Neural progenitor cell (in vitro differentiated cells): ENCODE measurements at regions not wholly inside any gene's neighbourhood (a gene's known extent, or its start where the extent isn't known, plus 50 kb on each side); places are given as distances from the start of the nearest gene placed in this dataset.

ENCODE experiments used
- DNase-seq: peaks from one replicate; pipeline ENCODE4 v3.0.0-alpha.2; 2016; ENCODE audit warnings: low spot score
- H2AFZ ChIP-seq: fragments of 200-600 bp; sonication (generic); replicated peaks from 2 replicates; pipeline ENCODE4 v1.6.1; 2016; ENCODE audit warnings: antibody characterized with exemption
- H3F3A ChIP-seq: fragments of 200-600 bp; sonication (generic); 2 replicates; pipeline ENCODE4 v1.6.1; 2016; ENCODE audit warnings: antibody characterized with exemption, low read depth
- H3K27ac ChIP-seq: fragments of 200-600 bp; sonication (generic); 2 replicates; pipeline ENCODE4 v1.5.1; 2016; ENCODE audit warnings: mild to moderate bottlenecking
- H3K27me3 ChIP-seq: fragments of 200-600 bp; sonication (generic); 2 replicates; pipeline ENCODE4 v1.6.1; 2016; ENCODE audit warnings: mild to moderate bottlenecking, moderate library complexity
- H3K36me3 ChIP-seq: fragments of 200-600 bp; sonication (generic); 2 replicates; pipeline ENCODE4 v1.5.1; 2016
- H3K4me1 ChIP-seq: fragments of 200-600 bp; sonication (generic); 2 replicates; pipeline ENCODE4 v1.6.1; 2016; ENCODE audit warnings: mixed run types
- H3K4me2 ChIP-seq: fragments of 200-600 bp; sonication (generic); 2 replicates; pipeline ENCODE4 v1.6.1; 2016
- H3K4me3 ChIP-seq: fragments of 200-600 bp; sonication (generic); 2 replicates; pipeline ENCODE4 v1.5.1; 2016
- H3K79me2 ChIP-seq: fragments of 200-600 bp; sonication (generic); 2 replicates; pipeline ENCODE4 v1.6.1; 2016; ENCODE audit warnings: low read depth
- H3K9ac ChIP-seq: fragments of 200-600 bp; sonication (generic); 2 replicates; pipeline ENCODE4 v1.6.1; 2016
- H3K9me3 ChIP-seq: fragments of 200-600 bp; sonication (generic); 2 replicates; pipeline ENCODE4 v1.5.1; 2016; ENCODE audit warnings: low read depth
- H4K20me1 ChIP-seq: fragments of 200-600 bp; sonication (generic); 2 replicates; pipeline ENCODE4 v1.6.1; 2016; ENCODE audit warnings: low read depth
- H3K27ac Mint-ChIP-seq: 3 replicates; pipeline ENCODE4 v1.8.0; 2021; ENCODE audit warnings: mixed read lengths
- H3K27me3 Mint-ChIP-seq: 2 replicates; pipeline ENCODE4 v1.8.0; 2022; ENCODE audit warnings: low read depth, mild to moderate bottlenecking, inconsistent platforms, moderate library complexity, mixed read lengths; ENCODE audit not compliant: insufficient read depth
- H3K36me3 Mint-ChIP-seq: 3 replicates; pipeline ENCODE4 v1.8.0; 2021; ENCODE audit warnings: mixed read lengths
- H3K4me1 Mint-ChIP-seq: 3 replicates; pipeline ENCODE4 v1.8.0; 2021; ENCODE audit warnings: mixed read lengths
- H3K4me3 Mint-ChIP-seq: 3 replicates; pipeline ENCODE4 v1.8.0; 2021; ENCODE audit warnings: mild to moderate bottlenecking, moderate library complexity, mixed read lengths
- H3K9me3 Mint-ChIP-seq: 3 replicates; pipeline ENCODE4 v1.8.0; 2020; ENCODE audit warnings: mixed read lengths
- EZH2 ChIP-seq: fragments of 200-600 bp; sonication (generic); IDR thresholded peaks from 2 replicates; pipeline ENCODE4 v1.6.1; 2017; ENCODE audit warnings: antibody characterized with exemption, mild to moderate bottlenecking, moderate library complexity
- EZH2phosphoT487 ChIP-seq: fragments of 200-600 bp; sonication (generic); IDR thresholded peaks from 2 replicates; pipeline ENCODE4 v1.6.1; 2017; ENCODE audit warnings: antibody characterized with exemption
- TF ChIP-seq, protein P1 (sequence below): fragments of 200-600 bp; sonication (generic); IDR thresholded peaks from 2 replicates; pipeline ENCODE4 v1.5.1; 2017; ENCODE audit warnings: antibody characterized with exemption, mild to moderate bottlenecking

DNA sequence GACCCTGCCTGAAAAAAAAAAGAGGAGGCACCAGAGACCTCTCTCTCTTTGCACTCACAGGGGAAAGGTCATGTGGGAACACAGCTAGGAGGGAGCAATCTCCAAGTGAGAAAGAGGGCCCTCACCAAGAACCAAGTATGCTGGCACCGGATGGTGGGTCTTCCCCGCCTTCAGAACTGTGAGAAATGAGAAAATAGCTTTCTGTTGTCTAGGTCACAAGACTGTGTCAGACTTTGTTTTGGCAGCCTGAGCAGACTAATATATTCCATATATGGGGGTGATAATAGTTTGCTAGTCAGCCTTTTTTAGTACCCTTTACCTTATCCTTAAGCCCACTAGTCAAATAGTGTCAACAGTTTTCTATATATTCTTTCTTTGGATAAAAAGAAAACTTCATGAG lies 193.0 kb downstream of the TRIML1 start:
- no peak for DNase-seq
- H3K27ac ChIP-seq = no peak overlapping the region
- Mint-ChIP-seq H3K27ac (no peak overlapping the region), H3K4me1 (no peaks in the 10 kb centered on the region), H3K36me3 (no peaks in the 10 kb centered on the region), H3K4me3 (no peak overlapping the region), H3K27me3 (no peaks in the 10 kb centered on the region), H3K9me3 (peaks cover 3% of the 10 kb centered on the region)
- no peak overlapping the region for H2AFZ ChIP-seq
- no peak overlapping the region for H3K4me2 ChIP-seq
- H3K4me3 ChIP-seq = no peak overlapping the region
- H4K20me1 ChIP-seq = no peaks in the 10 kb centered on the region
- H3K4me1 ChIP-seq = no peaks in the 10 kb centered on the region
- no peak for TF ChIP-seq EZH2
- no peak for TF ChIP-seq EZH2phosphoT487
- TF ChIP-seq, protein P1, sequence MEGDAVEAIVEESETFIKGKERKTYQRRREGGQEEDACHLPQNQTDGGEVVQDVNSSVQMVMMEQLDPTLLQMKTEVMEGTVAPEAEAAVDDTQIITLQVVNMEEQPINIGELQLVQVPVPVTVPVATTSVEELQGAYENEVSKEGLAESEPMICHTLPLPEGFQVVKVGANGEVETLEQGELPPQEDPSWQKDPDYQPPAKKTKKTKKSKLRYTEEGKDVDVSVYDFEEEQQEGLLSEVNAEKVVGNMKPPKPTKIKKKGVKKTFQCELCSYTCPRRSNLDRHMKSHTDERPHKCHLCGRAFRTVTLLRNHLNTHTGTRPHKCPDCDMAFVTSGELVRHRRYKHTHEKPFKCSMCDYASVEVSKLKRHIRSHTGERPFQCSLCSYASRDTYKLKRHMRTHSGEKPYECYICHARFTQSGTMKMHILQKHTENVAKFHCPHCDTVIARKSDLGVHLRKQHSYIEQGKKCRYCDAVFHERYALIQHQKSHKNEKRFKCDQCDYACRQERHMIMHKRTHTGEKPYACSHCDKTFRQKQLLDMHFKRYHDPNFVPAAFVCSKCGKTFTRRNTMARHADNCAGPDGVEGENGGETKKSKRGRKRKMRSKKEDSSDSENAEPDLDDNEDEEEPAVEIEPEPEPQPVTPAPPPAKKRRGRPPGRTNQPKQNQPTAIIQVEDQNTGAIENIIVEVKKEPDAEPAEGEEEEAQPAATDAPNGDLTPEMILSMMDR = no peak
- H3K36me3 ChIP-seq = no peaks in the 10 kb centered on the region
- H3F3A ChIP-seq = no peaks in the 10 kb centered on the region
- H3K79me2 ChIP-seq = no peaks in the 10 kb centered on the region
- H3K27me3 ChIP-seq = no peaks in the 10 kb centered on the region
- no peaks in the 10 kb centered on the region for H3K9me3 ChIP-seq
- no peak overlapping the region for H3K9ac ChIP-seq

DNA sequence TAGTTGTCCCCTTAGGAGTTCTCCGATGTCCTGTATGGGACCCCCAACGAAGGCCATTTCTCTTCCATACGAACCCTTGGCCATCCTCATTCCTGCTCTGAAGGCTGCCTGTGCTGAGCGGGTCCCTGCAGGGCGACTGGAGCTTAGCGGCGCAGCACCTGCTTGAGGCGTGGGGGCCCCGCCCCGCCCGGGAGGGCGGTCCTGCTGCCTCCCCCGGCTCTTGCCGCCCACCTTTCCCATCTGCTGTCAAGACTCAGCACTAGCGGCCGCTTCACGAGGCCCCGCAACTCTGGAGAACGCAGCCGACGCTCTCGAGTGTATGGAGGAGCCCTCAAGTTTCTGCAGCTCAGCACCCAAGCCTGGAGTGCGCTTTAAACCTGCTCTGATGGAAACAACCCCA lies 197.7 kb downstream of the TRIML1 start:
- Histone ChIP-seq H3K36me3 (no peaks in the 10 kb centered on the region), H3K27me3 (no peaks in the 10 kb centered on the region), H3K27ac (no peak overlapping the region), H2AFZ (no peak overlapping the region), H3K4me3 (no peak overlapping the region), H3K9ac (no peak overlapping the region), H3F3A (no peaks in the 10 kb centered on the region), H3K4me1 (no peaks in the 10 kb centered on the region), H3K79me2 (no peaks in the 10 kb centered on the region), H3K4me2 (no peak overlapping the region), H3K9me3 (no peaks in the 10 kb centered on the region), H4K20me1 (no peaks in the 10 kb centered on the region)
- TF ChIP-seq, protein P1 = no peak
- TF ChIP-seq EZH2 = no peak
- no peak for TF ChIP-seq EZH2phosphoT487
- Mint-ChIP-seq H3K27ac (no peak overlapping the region), H3K4me1 (no peaks in the 10 kb centered on the region), H3K9me3 (peaks cover 3% of the 10 kb centered on the region), H3K4me3 (no peak overlapping the region), H3K36me3 (peaks cover 2% of the 10 kb centered on the region), H3K27me3 (no peaks in the 10 kb centered on the region)
- DNase-seq = no peak

DNA sequence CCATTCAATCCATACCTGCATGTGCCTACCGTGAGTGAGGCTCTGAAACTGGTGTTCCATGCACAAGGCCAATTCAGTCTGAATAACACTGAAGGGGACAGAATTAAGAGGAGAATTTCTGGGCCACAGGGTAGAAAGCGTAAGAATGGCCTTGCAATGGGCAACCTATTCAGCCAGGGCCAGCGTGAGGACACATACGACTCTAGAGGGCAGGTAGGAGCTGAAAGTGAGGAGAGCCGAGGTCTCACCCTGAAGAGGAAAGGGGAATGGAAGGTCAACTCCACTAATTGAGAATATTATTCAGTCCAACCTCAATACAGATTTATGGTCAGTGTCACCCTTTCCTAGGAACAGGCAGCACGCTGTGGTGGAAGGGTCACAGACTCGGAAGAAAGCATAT lies 202.2 kb downstream of the TRIML1 start:
- Mint-ChIP-seq H3K9me3 (no peaks in the 10 kb centered on the region), H3K27me3 (peaks cover 2% of the 10 kb centered on the region), H3K27ac (no peak overlapping the region), H3K4me1 (no peaks in the 10 kb centered on the region), H3K4me3 (no peak overlapping the region), H3K36me3 (peaks cover 2% of the 10 kb centered on the region)
- Histone ChIP-seq H3K9me3 (no peaks in the 10 kb centered on the region), H3F3A (no peaks in the 10 kb centered on the region), H2AFZ (no peak overlapping the region), H3K9ac (no peak overlapping the region), H3K36me3 (no peaks in the 10 kb centered on the region), H3K79me2 (no peaks in the 10 kb centered on the region), H3K4me3 (no peak overlapping the region), H3K4me1 (no peaks in the 10 kb centered on the region), H3K27me3 (no peaks in the 10 kb centered on the region), H3K4me2 (no peak overlapping the region), H3K27ac (no peak overlapping the region), H4K20me1 (no peaks in the 10 kb centered on the region)
- TF ChIP-seq EZH2phosphoT487 (no peak), EZH2 (no peak)
- TF ChIP-seq, protein P1 = no peak
- no peak for DNase-seq
